ENCODE measurements at regions not wholly inside any gene's neighbourhood (a gene's known extent, or its start where the extent isn't known, plus 50 kb on each side); places are given as distances from the start of the nearest gene placed in this dataset.

- DNase-seq, result no peak
- ATAC-seq, result no peak
- intact Hi-C loops (cut with DNase I), result no loop called here
Observed at GRCh38 chr11:26044389-26044788, 287.5 kb upstream of the ANO3 start.

- DNase-seq (no peak), ATAC-seq (peak in 1 of 2 donors; percentile 63)
- intact Hi-C loops (cut with DNase I), result no loop called here
Observed at GRCh38 chr11:26045082-26045481, 286.8 kb upstream of the ANO3 start.

DNA sequence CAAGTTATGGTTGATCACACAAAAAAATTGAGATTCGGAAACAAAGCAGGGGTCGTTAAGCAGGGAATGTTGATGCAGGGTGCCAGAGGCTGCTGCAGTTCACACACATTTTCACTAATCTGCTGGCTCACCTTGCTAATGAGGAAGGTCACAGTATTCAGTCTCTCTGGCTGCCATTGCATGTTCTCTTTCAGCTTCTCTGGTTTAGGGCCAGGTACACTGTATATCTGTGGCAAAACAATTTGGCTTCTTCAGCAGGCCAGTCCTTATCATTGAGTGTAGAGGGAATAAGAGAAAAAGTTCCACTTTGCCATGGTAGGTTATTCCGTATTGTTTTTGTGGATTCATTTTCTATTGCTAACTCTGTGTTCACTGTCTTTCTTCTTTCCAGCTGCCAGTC, 283.7 kb upstream of the ANO3 start:
- intact Hi-C loops (cut with DNase I), result no loop called here
- ATAC-seq (peak; percentile 78 to 90), DNase-seq (no peak)

- ATAC-seq (no peak), DNase-seq (no peak)
- intact Hi-C loops (cut with DNase I), result no loop called here
Observed at GRCh38 chr11:26053966-26054365, 278.0 kb upstream of the ANO3 start.

DNA sequence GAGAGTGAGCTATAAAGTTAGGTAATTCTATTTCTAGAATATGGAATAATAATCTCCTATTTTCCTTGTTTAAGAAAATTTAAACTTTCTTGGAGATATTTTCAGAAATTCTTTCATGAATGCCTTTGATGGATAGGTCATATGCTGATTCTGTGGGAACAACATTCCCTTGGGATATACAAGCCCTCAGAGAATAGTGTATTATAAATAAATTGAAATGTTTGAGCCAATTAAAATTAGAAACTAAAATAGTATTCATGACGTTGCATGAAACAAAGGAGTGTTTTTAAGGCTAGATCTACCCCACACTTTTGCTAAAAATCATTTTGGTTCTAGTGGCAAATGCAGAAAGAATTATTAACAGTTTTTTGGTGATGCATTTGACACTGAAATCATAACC, 269.3 kb upstream of the ANO3 start:
- ATAC-seq (no peak), DNase-seq (no peak)
- intact Hi-C loops (cut with DNase I), result no loop called here

- ATAC-seq (no peak), DNase-seq (no peak)
- intact Hi-C loops (cut with DNase I), result no loop called here
Observed at GRCh38 chr11:26063915-26064314, 268.0 kb upstream of the ANO3 start.

- ATAC-seq, result no peak
- DNase-seq, result no peak
- intact Hi-C loops (cut with DNase I), result no loop called here
Observed at GRCh38 chr11:26065944-26066343, 266.0 kb upstream of the ANO3 start.

DNA sequence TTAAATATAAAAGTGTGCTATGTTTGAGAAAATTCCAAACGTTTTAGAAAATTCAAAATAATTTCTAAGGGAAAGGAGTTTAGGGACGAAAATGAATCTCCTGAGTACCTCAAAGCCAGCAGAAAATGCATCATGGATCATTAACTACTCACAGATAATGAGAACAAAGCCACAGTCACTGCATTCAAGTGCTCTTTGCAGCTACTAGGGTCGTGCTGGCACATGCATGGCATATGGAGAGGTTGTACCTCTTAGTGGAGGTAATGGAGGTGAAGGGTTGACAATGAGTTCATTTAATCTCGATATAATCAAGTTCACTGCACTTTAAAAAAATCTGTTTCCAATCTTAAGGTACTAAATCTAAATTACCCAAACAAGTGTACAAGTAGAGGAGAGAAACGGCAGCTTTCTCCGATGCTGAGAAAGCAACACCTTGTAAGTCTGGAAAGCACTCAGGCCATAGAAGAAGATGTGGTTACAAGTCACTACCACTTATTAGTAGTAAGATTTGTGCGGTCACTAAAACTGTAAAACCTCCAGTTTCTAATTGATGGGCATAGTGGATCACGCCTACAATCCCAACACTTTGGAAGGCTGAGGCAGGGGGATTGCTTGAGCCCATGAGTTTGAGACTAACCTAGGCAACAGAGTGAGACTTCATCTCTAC, 261.1 kb upstream of the ANO3 start:
- DNase-seq (no peak), ATAC-seq (no peak)
- intact Hi-C loops (cut with DNase I), result no loop called here

DNA sequence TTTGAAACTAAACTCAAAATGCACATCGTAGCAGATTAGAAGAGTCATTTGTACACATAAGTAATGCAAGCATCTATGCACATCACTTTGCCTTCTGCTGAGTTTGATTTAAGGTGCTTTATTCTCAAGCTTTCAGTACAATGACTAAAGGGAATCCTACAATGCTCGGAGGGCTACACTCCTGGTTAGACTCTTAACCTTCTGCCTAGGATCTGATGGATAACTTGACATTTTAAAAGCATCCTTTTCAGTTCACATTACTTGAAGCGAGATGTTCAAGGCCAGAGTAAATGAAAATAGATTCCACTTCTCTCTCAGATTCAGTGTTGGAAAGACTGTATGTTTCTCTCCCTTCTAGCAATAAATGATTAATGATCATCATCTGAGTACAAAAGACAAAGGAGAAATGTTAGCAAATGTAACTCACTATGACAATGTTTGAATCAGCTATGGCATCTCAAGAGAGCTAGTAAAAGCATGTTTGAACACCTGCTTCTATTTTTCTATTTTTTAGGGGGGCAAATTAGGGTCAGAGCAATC, 259.2 kb upstream of the ANO3 start:
- ATAC-seq (no peak), DNase-seq (no peak)
- intact Hi-C loops (cut with DNase I), result no loop called here

DNA sequence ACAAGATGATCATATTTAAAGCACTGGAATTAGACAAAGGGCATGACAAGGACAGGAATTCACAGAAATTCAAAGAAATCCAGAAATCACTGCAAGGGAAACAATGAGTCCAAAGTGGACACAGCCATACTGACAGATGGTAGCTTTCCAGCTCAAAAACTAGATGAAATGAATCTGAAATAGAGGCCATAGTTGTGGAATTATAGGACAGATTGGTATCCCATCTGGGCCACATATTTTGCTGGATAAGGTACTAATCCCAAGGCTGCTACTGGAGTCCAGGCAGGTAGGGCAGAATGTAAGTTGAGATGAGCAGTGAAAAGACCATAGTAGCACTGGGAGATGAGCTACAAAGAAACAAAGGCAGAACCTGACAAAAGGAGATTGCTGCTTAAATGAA, 258.3 kb upstream of the ANO3 start:
- ATAC-seq (no peak), DNase-seq (no peak)
- intact Hi-C loops (cut with DNase I), result no loop called here

- intact Hi-C loops (cut with DNase I), result no loop called here
- DNase-seq (no peak), ATAC-seq (no peak)
Observed at GRCh38 chr11:26076233-26076990, 255.5 kb upstream of the ANO3 start.

- no peak for ATAC-seq
- intact Hi-C loops (cut with DNase I), result no loop called here
- DNase-seq, result no peak
Observed at GRCh38 chr11:26078231-26078821, 253.6 kb upstream of the ANO3 start.

DNA sequence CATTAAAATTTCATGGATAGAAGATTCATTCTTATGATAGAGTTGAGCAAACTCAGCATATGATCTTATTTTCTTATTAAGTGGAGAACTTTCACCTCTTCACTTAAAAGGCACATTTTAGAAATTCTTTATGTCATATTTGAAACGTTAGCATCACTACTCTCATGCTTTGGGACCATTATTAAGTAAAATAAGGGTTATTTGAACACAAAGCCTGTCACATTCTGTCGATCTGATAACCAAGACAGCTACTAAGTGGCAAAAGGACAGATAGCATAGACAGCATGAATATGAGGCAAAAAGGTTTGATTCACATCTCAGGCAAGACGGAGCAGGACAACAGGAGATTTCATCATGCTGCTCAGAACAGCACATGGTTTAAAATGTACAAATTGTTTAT, 247.6 kb upstream of the ANO3 start:
- ATAC-seq (no peak), DNase-seq (no peak)
- intact Hi-C loops (cut with DNase I), result no loop called here

DNA sequence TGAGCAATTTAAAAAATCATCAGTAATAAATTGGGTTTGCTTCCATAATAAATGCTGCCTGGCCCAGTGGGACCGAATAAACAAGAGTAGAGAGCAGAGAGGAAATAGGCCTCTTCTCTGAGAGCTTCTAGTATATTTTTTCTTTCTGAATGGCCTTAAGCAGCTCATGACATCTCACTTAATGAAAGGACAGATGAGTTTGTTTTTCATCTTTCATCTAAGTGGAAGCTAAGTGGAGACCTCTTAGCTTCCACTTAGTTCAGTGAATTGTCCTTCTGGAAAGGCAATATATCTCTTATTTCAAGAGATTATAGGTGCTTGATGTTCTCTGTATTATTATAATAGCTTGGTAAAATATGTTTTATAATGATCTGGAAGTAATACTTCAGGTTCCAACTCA, 245.9 kb upstream of the ANO3 start:
- no peak for ATAC-seq
- intact Hi-C loops (cut with DNase I), result no loop called here

GRCh38 chr11:26087120-26087935, 244.6 kb upstream of the ANO3 start:
- no peak for DNase-seq
- intact Hi-C loops (cut with DNase I), result no loop called here
- no peak for ATAC-seq

More for the DNA sequence above, 245.9 kb upstream of the ANO3 start:
- DNase-seq, result no peak

DNA sequence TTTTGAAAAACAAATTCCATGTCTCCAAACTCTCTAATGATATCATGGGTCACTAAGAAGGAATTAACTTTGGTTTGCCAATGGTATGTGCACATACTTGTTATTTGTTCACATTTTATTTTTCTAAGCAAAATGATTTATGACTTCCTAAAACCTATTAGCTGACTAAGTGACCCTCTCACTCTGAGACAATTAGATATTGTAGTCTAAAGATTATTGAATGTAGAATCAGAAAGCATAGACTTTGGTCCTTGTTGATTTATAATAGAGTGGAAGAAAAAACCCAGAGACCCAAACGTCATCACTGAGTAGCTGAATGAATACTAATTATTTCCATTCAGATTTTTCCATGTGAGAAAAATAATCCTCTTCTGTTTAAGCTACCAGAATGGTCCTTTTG, 243.5 kb upstream of the ANO3 start:
- DNase-seq, result no peak
- intact Hi-C loops (cut with DNase I), result no loop called here
- no peak for ATAC-seq

DNA sequence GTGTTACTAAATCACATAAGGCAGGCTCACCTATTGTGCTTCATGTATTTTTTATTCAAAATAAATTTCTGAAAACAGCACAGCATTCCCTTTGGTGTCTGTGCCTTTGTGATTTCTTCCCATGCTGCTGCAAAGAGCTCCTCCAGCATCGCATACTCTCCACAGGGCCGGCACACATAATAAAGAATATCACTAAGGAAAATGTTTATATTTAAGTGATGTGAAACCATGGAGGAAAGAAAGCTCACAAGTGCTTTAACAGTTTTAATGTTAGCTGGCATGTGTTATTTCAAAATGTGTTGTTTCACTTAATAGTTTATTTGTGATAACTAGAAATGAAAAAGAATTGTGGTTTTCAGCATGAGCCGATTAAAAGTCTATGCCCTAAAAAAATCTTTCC, 241.3 kb upstream of the ANO3 start:
- intact Hi-C loops (cut with DNase I), result no loop called here
- ATAC-seq, result no peak
- DNase-seq, result no peak

GRCh38 chr11:26093206-26093605, 238.7 kb upstream of the ANO3 start:
- DNase-seq (no peak), ATAC-seq (no peak)
- intact Hi-C loops (cut with DNase I), result no loop called here

- ATAC-seq, result no peak
- no peak for DNase-seq
- intact Hi-C loops (cut with DNase I), result no loop called here
Observed at GRCh38 chr11:26095340-26095739, 236.6 kb upstream of the ANO3 start.

DNA sequence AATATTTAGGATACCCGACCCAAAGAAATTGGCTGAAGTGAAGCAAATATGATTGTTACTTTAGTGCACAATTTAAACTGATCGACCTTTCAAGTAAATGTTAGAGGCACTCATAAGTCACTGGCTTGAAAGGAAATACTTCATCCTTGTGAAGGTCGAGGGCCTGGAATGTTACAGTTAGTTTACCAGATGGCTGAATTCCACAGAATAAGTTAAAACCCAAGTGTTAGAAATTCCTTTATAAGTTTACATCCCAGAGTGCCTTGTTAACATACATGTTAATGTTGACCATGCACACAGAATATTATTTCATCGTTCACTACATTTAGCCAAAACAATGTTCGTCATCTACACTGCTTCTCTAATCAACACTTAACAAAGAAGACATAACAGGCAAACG, 235.5 kb upstream of the ANO3 start:
- intact Hi-C loops (cut with DNase I), result no loop called here
- ATAC-seq (no peak), DNase-seq (no peak)
